ENCODE measurements at regions not wholly inside any gene's neighbourhood (a gene's known extent, or its start where the extent isn't known, plus 50 kb on each side); places are given as distances from the start of the nearest gene placed in this dataset.
A peak's percentile ranks its signal among the peaks of the same experiment; 100 is the strongest.

DNA sequence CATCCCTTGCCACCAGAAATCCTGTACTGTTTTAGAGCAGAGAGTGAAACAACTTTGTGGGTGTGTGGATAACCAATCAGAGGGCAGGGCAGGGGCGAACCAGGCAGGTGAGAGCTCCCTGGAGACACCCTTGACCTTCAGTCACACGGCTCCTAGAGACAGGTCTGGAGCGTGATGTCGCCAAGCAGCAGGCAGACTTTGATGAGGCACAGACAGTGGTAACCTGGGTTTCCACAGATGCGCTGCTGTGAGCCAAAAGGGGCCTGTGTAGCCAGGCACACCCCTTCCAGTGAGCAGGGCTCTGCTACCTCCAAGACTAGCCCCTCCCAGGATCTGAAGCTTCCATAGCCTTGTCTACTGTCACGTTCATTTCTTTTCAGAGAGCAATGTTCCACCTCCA is 317.8 kb upstream of the ADCY2 start:
- intact Hi-C loops (cut with micrococcal nuclease; ENCODE audit: unreplicated experiment), result no loop called here
- TF ChIP-seq CTCF (conservative IDR thresholded peaks at IDR 0.05; ENCODE audit: low read depth, low read length) (no peak), EZH2 (IDR thresholded peaks at IDR 0.05; ENCODE audit: borderline replicate concordance, low read depth, low read length, poor library complexity, severe bottlenecking) (no peak)
- no TSS peak for BruUV-seq (replicated peaks)
- no peaks in the 10 kb centered on the region for H3K4me1 ChIP-seq (ENCODE audit: insufficient read depth, low read length, poor library complexity, severe bottlenecking)
- ChIA-PET CTCF (interaction anchor here (0.6 kb wide), 1 partner anchor 241 kb away, joined by 3 read pairs; no protein-coding TSS in a partner anchor), POLR2A (ENCODE audit: low non-redundant PET) (no interaction called here)
- H3K36me3 ChIP-seq (ENCODE audit: insufficient read depth, low read length, poor library complexity, severe bottlenecking), result no peaks in the 10 kb centered on the region
- no peak overlapping the region for H3K4me3 ChIP-seq (ENCODE audit: low read depth, low read length, poor library complexity, severe bottlenecking)
- H3K27me3 ChIP-seq (replicated peaks; ENCODE audit: insufficient read depth, low read depth, low read length, poor library complexity), result no peaks in the 10 kb centered on the region
- no peaks in the 10 kb centered on the region for H3K9me3 ChIP-seq (ENCODE audit: low read depth, low read length, poor library complexity, severe bottlenecking)
- DNase-seq (ENCODE audit: low spot score), result no peak
- H3K27ac ChIP-seq (ENCODE audit: low read depth, low read length, poor library complexity, severe bottlenecking), result no peak overlapping the region

GRCh38 chr5:7078901-7079300 is 317.0 kb upstream of the ADCY2 start:
- intact Hi-C loops (cut with micrococcal nuclease; ENCODE audit: unreplicated experiment), result no loop called here
- H3K27ac ChIP-seq (ENCODE audit: low read depth, low read length, poor library complexity, severe bottlenecking), result no peak overlapping the region
- no peaks in the 10 kb centered on the region for H3K9me3 ChIP-seq (ENCODE audit: low read depth, low read length, poor library complexity, severe bottlenecking)
- H3K4me1 ChIP-seq (ENCODE audit: insufficient read depth, low read length, poor library complexity, severe bottlenecking), result no peaks in the 10 kb centered on the region
- DNase-seq (ENCODE audit: low spot score), result peak; percentile 41
- TF ChIP-seq CTCF (conservative IDR thresholded peaks at IDR 0.05; ENCODE audit: low read depth, low read length) (peak; percentile 37), EZH2 (IDR thresholded peaks at IDR 0.05; ENCODE audit: borderline replicate concordance, low read depth, low read length, poor library complexity, severe bottlenecking) (no peak)
- H3K4me3 ChIP-seq (ENCODE audit: low read depth, low read length, poor library complexity, severe bottlenecking), result no peak overlapping the region
- BruUV-seq (replicated peaks), result no TSS peak
- ChIA-PET POLR2A (ENCODE audit: low non-redundant PET) (no interaction called here), CTCF (interaction anchor here (1.1 kb wide), 1 partner anchor 440 kb away, joined by 3 read pairs; no protein-coding TSS in a partner anchor)
- H3K36me3 ChIP-seq (ENCODE audit: insufficient read depth, low read length, poor library complexity, severe bottlenecking), result no peaks in the 10 kb centered on the region
- H3K27me3 ChIP-seq (replicated peaks; ENCODE audit: insufficient read depth, low read depth, low read length, poor library complexity), result no peaks in the 10 kb centered on the region

DNA sequence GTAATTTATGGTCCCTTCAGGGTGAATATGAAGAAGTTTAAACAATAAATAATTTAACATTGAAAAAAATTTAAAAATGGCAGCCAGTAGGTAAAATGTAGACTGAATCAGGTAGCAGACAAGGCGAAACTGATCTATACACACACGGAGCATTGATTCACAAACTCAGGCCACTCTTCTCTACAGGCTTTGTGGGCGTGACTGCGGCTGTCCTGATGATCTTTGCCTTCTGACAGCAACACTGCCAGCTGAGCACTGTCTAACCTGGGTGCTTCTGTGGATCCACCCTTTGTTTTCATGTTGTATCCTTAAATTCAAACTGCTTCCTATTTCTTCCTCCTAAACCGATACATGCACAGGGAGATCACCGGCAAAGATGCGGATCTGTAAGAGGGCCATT is 315.4 kb upstream of the ADCY2 start:
- Histone ChIP-seq H3K36me3 (ENCODE audit: insufficient read depth, low read length, poor library complexity, severe bottlenecking) (no peaks in the 10 kb centered on the region), H3K4me1 (ENCODE audit: insufficient read depth, low read length, poor library complexity, severe bottlenecking) (no peaks in the 10 kb centered on the region), H3K9me3 (ENCODE audit: low read depth, low read length, poor library complexity, severe bottlenecking) (no peaks in the 10 kb centered on the region), H3K4me3 (ENCODE audit: low read depth, low read length, poor library complexity, severe bottlenecking) (no peak overlapping the region), H3K27ac (ENCODE audit: low read depth, low read length, poor library complexity, severe bottlenecking) (no peak overlapping the region), H3K27me3 (replicated peaks; ENCODE audit: insufficient read depth, low read depth, low read length, poor library complexity) (no peaks in the 10 kb centered on the region)
- intact Hi-C loops (cut with micrococcal nuclease; ENCODE audit: unreplicated experiment), result no loop called here
- DNase-seq (ENCODE audit: low spot score), result no peak
- TF ChIP-seq EZH2 (IDR thresholded peaks at IDR 0.05; ENCODE audit: borderline replicate concordance, low read depth, low read length, poor library complexity, severe bottlenecking) (no peak), CTCF (conservative IDR thresholded peaks at IDR 0.05; ENCODE audit: low read depth, low read length) (no peak)
- ChIA-PET POLR2A (ENCODE audit: low non-redundant PET) (no interaction called here), CTCF (no interaction called here)
- BruUV-seq (replicated peaks), result no TSS peak

Measured in A673 (cell line).